ENCODE measurements at regions not wholly inside any gene's neighbourhood (a gene's known extent, or its start where the extent isn't known, plus 50 kb on each side); places are given as distances from the start of the nearest gene placed in this dataset.

GRCh38 chr4:58646126-58646525 lies 1535.9 kb upstream of the IGFBP7 start:
- Histone ChIP-seq H3K9me3 (no peaks in the 10 kb centered on the region), H3K27ac (no peak overlapping the region), H3K36me3 (no peaks in the 10 kb centered on the region), H3K4me1 (no peaks in the 10 kb centered on the region), H3K4me3 (no peak overlapping the region), H3K27me3 (no peaks in the 10 kb centered on the region)
- WGBS, 2 donors = 71 to 87% methylated on average over 3 of the region's 3 CpGs
- TF ChIP-seq EP300 (IDR thresholded peaks at IDR 0.05) (no peak), POLR2A (IDR thresholded peaks at IDR 0.05) (no peak), POLR2AphosphoS5 (IDR thresholded peaks at IDR 0.05) (no peak), CTCF (IDR thresholded peaks at IDR 0.05) (no peak)
- DNase-seq = no peak
- ATAC-seq (ENCODE audit: low FRiP score in 2 of 2) = no peak

GRCh38 chr4:58644549-58644948 lies 1534.4 kb upstream of the IGFBP7 start:
- H3K27ac ChIP-seq = no peak overlapping the region

GRCh38 chr4:58636381-58636780 lies 1526.2 kb upstream of the IGFBP7 start:
- WGBS, 2 donors = 44 to 46% methylated on average over 2 of the region's 2 CpGs
- Histone ChIP-seq H3K4me1 (no peaks in the 10 kb centered on the region), H3K4me3 (no peak overlapping the region), H3K27me3 (no peaks in the 10 kb centered on the region), H3K9me3 (no peaks in the 10 kb centered on the region), H3K36me3 (no peaks in the 10 kb centered on the region), H3K27ac (no peak overlapping the region)
- DNase-seq (no peak), ATAC-seq (ENCODE audit: low FRiP score in 2 of 2) (no peak)
- TF ChIP-seq POLR2AphosphoS5 (IDR thresholded peaks at IDR 0.05) = no peak
- no peak for TF ChIP-seq EP300 (IDR thresholded peaks at IDR 0.05)
- TF ChIP-seq POLR2A (IDR thresholded peaks at IDR 0.05) = no peak
- no peak for TF ChIP-seq CTCF (IDR thresholded peaks at IDR 0.05)

More at GRCh38 chr4:58644549-58644948, 1534.4 kb upstream of the IGFBP7 start:
- no peak overlapping the region for H3K4me3 ChIP-seq
- 75 to 76% methylated on average over 3 of the region's 3 CpGs for WGBS, 2 donors
- no peaks in the 10 kb centered on the region for H3K36me3 ChIP-seq
- DNase-seq (no peak), ATAC-seq (ENCODE audit: low FRiP score in 2 of 2) (no peak)
- H3K27me3 ChIP-seq = no peaks in the 10 kb centered on the region
- TF ChIP-seq POLR2AphosphoS5 (IDR thresholded peaks at IDR 0.05) = no peak
- no peak for TF ChIP-seq EP300 (IDR thresholded peaks at IDR 0.05)
- TF ChIP-seq POLR2A (IDR thresholded peaks at IDR 0.05) = no peak
- no peak for TF ChIP-seq CTCF (IDR thresholded peaks at IDR 0.05)
- no peaks in the 10 kb centered on the region for H3K4me1 ChIP-seq
- no peaks in the 10 kb centered on the region for H3K9me3 ChIP-seq

GRCh38 chr4:58617226-58617625 lies 1507.0 kb upstream of the IGFBP7 start:
- TF ChIP-seq CTCF (IDR thresholded peaks at IDR 0.05) (no peak), POLR2AphosphoS5 (IDR thresholded peaks at IDR 0.05) (no peak), EP300 (IDR thresholded peaks at IDR 0.05) (no peak), POLR2A (IDR thresholded peaks at IDR 0.05) (no peak)
- H3K27ac ChIP-seq = no peak overlapping the region
- peaks cover 0 to 5% (median 1%) of the 10 kb centered on the region in 4 donors for H3K9me3 ChIP-seq
- H3K27me3 ChIP-seq = no peaks in the 10 kb centered on the region
- H3K36me3 ChIP-seq = no peaks in the 10 kb centered on the region
- no peak for DNase-seq
- ATAC-seq (ENCODE audit: low FRiP score in 2 of 2) = no peak
- 62 to 72% methylated on average over 2 of the region's 2 CpGs for WGBS, 2 donors
- H3K4me3 ChIP-seq = no peak overlapping the region
- no peaks in the 10 kb centered on the region for H3K4me1 ChIP-seq

GRCh38 chr4:58611012-58611411 lies 1500.8 kb upstream of the IGFBP7 start:
- WGBS, 2 donors = 88 to 94% methylated on average over 1 of the region's 1 CpG
- Histone ChIP-seq H3K27me3 (no peaks in the 10 kb centered on the region), H3K9me3 (no peaks in the 10 kb centered on the region), H3K27ac (no peak overlapping the region), H3K4me3 (no peak overlapping the region), H3K36me3 (no peaks in the 10 kb centered on the region), H3K4me1 (no peaks in the 10 kb centered on the region)
- TF ChIP-seq CTCF (IDR thresholded peaks at IDR 0.05) (no peak), POLR2A (IDR thresholded peaks at IDR 0.05) (no peak), EP300 (IDR thresholded peaks at IDR 0.05) (no peak), POLR2AphosphoS5 (IDR thresholded peaks at IDR 0.05) (no peak)
- ATAC-seq (ENCODE audit: low FRiP score in 2 of 2) = no peak
- DNase-seq = no peak
